ENCODE measurements at regions not wholly inside any gene's neighbourhood (a gene's known extent, or its start where the extent isn't known, plus 50 kb on each side); places are given as distances from the start of the nearest gene placed in this dataset.

DNA sequence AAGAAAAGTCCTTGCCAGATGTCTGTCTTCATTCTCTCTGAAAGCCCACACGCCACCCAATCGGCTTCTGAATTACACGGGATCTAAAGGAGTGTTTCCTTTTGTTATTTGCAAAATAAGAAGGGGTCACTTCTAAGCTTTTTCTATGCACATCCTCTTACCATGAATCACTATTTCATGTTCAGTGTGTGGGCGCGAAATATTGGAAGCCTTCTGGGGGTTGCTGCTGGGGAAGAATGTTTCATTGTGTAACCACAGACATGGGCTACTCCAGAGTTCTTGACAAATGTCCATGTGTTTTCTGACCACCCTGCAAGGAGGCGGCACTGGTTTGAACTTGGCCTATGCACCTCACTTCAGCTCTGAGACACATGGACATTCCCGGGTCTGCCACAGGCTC, 133.6 kb upstream of the APCDD1 start:
- Histone ChIP-seq H3K36me3 (no peaks in the 10 kb centered on the region), H3K27me3 (no peaks in the 10 kb centered on the region), H3K27ac (no peak overlapping the region), H3K4me1 (no peaks in the 10 kb centered on the region), H3K4me3 (no peak overlapping the region), H3K9me3 (no peaks in the 10 kb centered on the region)
- intact Hi-C loops (cut with DNase I), result no loop called here
- TF ChIP-seq, protein P1, sequence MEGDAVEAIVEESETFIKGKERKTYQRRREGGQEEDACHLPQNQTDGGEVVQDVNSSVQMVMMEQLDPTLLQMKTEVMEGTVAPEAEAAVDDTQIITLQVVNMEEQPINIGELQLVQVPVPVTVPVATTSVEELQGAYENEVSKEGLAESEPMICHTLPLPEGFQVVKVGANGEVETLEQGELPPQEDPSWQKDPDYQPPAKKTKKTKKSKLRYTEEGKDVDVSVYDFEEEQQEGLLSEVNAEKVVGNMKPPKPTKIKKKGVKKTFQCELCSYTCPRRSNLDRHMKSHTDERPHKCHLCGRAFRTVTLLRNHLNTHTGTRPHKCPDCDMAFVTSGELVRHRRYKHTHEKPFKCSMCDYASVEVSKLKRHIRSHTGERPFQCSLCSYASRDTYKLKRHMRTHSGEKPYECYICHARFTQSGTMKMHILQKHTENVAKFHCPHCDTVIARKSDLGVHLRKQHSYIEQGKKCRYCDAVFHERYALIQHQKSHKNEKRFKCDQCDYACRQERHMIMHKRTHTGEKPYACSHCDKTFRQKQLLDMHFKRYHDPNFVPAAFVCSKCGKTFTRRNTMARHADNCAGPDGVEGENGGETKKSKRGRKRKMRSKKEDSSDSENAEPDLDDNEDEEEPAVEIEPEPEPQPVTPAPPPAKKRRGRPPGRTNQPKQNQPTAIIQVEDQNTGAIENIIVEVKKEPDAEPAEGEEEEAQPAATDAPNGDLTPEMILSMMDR (IDR thresholded peaks at IDR 0.05), result no peak
- DNase-seq (ENCODE audit: low spot score in 2 of 2), result no peak

DNA sequence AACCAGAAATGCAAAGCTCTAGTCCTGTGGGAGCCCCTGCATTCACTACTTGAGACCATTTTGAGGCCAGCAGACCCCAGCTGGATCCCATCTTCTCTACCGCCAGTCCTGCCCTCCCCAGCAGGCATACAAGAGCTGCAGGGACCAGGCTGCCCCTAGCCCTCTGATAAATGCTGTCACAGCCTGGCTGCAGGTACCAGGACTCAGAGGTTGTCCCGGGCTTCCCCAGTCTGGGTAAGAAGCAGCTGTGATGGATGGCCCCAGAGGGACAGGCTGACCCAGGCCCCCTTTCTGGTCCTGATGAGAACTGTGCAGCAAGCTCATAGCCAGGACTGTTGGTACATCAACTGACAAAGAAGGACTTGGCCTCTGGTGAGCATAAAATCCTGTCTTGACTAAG, 132.9 kb upstream of the APCDD1 start:
- DNase-seq (ENCODE audit: low spot score in 2 of 2), result no peak

DNA sequence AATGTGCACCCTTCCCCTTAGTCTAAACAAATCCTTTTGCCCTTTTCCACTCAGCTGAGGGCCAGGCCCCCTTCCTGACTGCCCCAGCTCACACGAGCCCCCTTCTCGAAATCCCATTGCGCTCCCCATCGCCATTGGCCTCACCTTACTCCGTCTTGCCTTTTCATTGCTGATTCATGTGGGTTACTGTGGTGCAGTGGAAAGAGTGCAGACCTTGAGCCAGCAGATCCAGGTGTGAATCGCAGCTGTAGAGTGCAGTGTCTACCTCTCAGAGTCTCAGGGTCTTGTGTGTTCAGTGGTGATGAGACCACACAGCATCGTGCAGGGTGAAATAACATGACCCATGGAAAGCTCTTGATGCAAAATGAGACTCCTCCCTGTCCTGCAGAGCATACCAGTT, 132.4 kb upstream of the APCDD1 start:
- Histone ChIP-seq H3K27ac (no peak overlapping the region), H3K4me1 (no peaks in the 10 kb centered on the region), H3K27me3 (no peaks in the 10 kb centered on the region), H3K36me3 (no peaks in the 10 kb centered on the region), H3K9me3 (no peaks in the 10 kb centered on the region), H3K4me3 (no peak overlapping the region)
- TF ChIP-seq, protein P1 (IDR thresholded peaks at IDR 0.05), result no peak
- intact Hi-C loops (cut with DNase I), result no loop called here
- no peak for DNase-seq (ENCODE audit: low spot score in 2 of 2)

More for the DNA sequence above, 132.9 kb upstream of the APCDD1 start:
- Histone ChIP-seq H3K36me3 (no peaks in the 10 kb centered on the region), H3K9me3 (no peaks in the 10 kb centered on the region), H3K4me3 (no peak overlapping the region), H3K27me3 (no peaks in the 10 kb centered on the region), H3K27ac (no peak overlapping the region), H3K4me1 (no peaks in the 10 kb centered on the region)
- intact Hi-C loops (cut with DNase I), result no loop called here
- TF ChIP-seq, protein P1 (IDR thresholded peaks at IDR 0.05), result no peak

DNA sequence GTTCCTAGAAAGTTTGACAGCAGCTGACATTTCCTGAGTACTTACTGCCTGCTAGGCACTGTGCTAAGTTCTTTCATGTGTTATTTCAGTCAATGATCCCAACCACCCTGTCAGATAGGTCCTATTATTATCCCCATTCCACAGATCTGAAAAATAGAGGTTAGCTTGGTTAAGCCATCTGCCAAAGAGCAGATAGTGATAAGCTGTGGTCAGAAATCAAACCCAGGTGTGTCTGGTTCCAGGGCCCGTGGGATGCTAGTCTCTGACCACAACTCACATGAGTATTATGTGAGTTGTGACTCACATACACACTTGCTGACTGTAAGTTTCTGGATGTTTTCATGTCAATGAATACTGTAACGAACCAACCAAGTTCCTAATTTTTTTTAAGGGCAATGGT, 132.0 kb upstream of the APCDD1 start:
- no peak for DNase-seq (ENCODE audit: low spot score in 2 of 2)
- Histone ChIP-seq H3K27ac (no peak overlapping the region), H3K4me3 (no peak overlapping the region), H3K4me1 (no peaks in the 10 kb centered on the region), H3K9me3 (no peaks in the 10 kb centered on the region), H3K27me3 (no peaks in the 10 kb centered on the region), H3K36me3 (no peaks in the 10 kb centered on the region)
- intact Hi-C loops (cut with DNase I), result no loop called here
- TF ChIP-seq, protein P1 (IDR thresholded peaks at IDR 0.05), result no peak

DNA sequence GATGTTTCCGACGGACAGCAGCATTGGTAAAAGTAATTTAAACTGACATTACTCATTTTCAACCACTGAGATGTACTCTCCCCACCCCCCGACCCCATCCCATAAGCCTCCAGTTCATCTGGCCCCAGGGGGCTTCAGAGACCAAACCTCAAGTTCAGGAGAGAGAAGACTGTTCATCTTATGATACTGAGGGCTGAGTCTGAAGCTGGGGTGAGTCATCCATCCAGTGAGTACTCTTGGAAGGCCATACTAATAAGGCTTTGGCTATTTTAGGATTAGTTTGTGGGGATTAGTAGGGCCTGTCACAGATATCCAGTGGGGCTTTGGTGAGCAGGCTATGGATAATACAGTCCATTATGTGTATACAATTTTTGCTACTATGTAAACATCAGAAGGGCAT, 125.3 kb upstream of the APCDD1 start:
- Histone ChIP-seq H3K4me1 (no peaks in the 10 kb centered on the region), H3K27ac (no peak overlapping the region), H3K4me3 (no peak overlapping the region), H3K27me3 (no peaks in the 10 kb centered on the region), H3K36me3 (no peaks in the 10 kb centered on the region), H3K9me3 (no peaks in the 10 kb centered on the region)
- DNase-seq (ENCODE audit: low spot score in 2 of 2), result no peak
- intact Hi-C loops (cut with DNase I), result no loop called here
- TF ChIP-seq, protein P1 (IDR thresholded peaks at IDR 0.05), result no peak

DNA sequence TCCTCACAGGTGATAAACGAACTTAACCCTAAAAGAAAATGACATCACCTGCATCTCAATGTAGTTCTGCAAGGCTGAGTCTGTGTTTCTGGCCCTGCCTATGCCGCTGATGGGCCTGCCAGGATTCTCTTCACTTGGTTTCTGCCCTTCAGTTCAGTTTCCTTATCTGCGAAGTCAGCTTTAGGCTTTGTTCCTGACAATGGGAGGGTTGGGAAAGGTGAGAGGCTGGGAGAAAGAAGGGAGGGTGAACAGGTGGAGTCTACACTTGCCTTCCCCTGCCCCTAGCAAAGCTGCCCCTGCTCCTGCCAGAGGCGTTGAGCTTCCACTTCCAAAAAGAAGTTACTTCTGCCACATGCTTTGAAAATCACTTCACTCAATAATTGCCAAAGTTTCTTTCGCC, 124.0 kb upstream of the APCDD1 start:
- TF ChIP-seq, protein P1 (IDR thresholded peaks at IDR 0.05), result no peak
- intact Hi-C loops (cut with DNase I), result no loop called here
- Histone ChIP-seq H3K4me3 (no peak overlapping the region), H3K27me3 (no peaks in the 10 kb centered on the region), H3K4me1 (no peaks in the 10 kb centered on the region), H3K27ac (no peak overlapping the region), H3K9me3 (no peaks in the 10 kb centered on the region), H3K36me3 (no peaks in the 10 kb centered on the region)
- no peak for DNase-seq (ENCODE audit: low spot score in 2 of 2)
